Suppressor macrophage treated with lipopolysaccharide for 1 hour (primary cell): ENCODE measurements at regions not wholly inside any gene's neighbourhood (a gene's known extent, or its start where the extent isn't known, plus 50 kb on each side); places are given as distances from the start of the nearest gene placed in this dataset.
A peak's percentile ranks its signal among the peaks of the same experiment; 100 is the strongest.

Experiments
- DNase-seq, 3 donors: peaks; one replicate each; pipeline ENCODE4 v3.0.0-alpha.2; 2020 to 2022

DNA sequence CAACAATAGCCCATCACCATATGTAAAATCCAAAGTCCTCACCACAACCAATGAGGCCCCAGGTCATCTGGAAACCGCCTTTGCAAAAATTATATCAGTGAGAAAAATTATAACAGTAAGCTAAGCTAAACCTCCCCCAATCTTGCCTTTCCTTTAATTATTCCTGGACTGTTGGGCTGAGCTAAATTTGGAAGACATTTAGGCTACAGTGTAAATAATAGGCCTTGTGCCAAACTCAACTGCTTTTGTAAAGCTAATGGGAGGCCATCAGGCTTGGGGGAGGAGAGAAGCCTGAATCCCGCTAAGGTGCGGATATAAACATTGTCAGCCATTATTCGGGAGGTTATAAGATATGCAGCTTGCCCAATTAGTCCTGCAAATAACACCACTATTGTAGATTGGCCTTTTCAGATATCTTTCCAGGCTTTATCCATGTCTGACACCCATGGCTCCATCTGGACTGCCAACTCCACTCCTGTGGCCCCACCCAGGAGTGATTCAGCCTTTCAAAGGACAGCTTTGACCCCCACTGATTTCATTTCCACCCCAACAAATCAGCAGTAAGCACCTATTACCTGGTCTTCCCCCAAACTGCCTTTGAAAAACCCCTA, 53.0 kb upstream of the CA12 start:
- no peak for DNase-seq

DNA sequence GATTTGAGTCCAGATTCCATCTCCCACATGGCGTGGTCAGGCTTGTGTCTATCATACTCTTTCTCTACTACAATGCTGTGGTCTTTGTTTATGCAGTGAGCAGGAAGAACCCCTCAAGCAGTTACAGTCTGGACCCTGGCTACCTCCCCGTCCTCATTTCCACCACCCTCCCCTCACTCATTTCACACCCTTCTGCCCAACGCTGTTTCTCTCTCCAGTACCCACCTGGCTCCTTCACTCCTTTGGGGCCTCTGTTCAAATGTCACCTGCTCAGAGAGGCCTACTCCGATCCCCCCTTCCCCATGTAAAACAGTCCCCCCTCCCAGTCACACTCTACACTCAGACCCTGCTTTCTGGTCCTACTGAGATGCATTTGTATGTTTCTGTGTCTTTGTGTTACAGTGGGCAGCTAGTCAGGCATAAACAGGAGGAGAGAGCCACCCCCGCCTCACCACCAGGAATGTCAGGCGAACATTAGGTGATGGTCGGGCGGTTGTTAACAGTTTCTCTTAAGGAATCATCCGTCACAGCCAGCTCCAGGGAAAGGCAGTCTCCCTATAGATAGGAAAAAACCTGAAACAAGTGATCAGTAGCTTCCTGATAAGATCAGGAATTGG, 53.7 kb upstream of the CA12 start:
- no peak for DNase-seq

DNA sequence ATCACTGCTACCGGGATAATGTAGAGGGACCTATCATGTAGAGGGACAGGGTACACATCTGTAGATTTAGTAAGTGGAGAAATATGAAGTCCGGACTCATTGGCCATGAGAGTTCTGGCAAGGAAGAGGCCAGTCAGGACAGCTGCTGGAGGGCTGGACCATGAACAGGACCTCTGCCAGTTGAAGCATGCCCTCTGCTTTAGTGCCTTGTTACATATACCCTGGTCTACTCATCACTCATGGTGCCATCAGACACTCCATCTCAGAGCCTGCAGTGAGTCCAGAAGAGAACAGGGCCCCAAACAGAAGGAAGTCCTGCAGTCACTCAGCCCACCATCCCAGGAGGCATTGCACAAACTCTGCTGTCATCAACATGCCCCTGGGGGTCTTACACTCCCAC, 54.7 kb upstream of the CA12 start:
- no peak for DNase-seq

DNA sequence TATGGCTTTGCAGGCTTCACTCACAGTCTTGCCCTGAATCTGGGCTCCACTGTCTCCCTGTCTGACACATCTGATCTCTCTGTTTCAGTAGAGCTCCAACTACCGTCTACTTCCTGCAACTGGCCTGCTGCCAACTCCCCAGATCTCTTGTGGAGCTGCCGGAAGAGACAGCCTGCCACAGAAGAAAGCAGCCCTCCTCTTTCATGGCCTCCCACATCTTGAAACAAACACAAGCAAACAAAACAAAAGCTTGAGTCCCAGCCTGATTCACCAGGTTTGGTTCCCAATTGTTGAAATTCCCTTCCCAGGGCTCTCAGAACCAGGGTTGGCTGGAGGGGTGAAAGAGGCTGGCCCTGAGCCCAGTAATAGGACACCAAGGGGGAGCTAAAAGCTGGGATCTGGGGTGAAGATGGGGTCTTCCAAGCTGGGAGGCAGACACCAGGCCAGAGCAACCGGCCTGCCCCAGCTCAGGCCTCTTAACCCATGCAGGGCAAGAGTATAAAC, 55.3 kb upstream of the CA12 start:
- peak; percentile 73 to 83 (median 76) for DNase-seq

DNA sequence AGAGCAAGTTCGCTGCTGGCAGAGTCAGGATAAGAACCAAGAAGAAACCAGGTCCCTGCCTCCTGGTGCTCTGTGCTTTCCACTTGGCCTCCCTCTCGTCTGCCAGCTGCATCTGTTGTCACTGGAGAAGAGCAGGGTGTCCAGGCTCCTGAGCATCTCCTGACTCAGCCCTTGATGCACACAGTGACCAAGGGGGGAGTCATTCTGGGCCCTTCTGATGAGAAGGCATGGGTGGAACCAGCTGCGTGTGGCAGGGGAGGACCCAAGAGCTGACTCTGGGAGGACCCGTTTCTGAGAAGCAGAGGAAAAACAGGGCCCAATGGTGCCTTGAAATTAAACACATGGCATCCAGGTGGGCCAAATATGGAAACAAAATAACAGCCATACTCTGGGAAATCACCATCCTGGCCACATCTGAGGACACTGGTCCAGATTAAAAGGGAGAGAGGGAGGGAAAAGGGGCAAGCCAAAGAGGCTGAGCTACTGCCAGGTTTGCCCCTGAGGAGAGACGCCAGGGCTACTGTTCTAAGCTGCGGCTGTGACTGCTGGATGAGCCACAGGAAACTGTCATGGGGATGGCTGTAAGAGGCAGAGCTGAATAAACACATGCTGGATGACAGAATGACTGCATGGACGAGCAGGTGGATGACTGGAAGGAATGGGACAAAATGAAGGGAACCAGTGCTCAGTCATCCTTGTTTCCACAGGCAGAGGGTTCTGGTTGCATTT, 58.1 kb upstream of the CA12 start:
- DNase-seq = no peak

DNA sequence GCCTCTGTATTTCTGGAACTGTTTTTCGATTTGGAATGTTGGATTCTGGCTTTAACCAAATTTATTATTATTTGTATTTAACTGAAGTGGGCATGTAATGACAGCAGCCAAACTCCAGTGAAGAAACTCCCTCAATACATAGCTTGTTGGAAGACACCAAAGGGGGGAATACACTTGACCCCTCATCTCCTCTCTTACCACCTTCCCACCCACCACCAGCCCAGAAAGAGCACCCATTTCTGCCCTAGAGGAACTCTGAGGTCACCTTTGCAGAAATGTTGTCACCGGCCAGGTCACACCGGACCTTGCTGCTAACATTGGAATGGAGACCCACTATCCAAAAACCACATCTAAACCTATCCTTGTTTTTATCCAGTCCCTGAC, 58.6 kb upstream of the CA12 start:
- no peak for DNase-seq

DNA sequence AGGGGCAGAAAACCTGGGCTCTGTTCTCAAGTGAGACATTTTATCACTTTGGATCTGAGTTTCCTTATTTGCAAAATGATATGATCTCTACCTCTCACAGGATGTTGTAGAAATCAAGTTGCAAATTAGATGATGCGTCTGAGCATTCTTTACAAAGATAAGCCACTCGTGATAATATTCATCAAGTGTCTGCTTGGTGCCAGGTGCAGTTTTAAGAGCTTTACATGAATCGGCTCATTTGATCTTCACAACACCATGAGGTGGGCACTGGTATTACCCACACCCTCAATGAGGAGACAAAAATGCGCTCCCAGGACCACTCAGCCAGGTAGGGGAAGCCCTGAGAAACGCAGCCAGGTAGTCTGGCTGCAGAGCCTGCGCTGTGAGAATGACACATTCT, 59.1 kb upstream of the CA12 start:
- DNase-seq = no peak

DNA sequence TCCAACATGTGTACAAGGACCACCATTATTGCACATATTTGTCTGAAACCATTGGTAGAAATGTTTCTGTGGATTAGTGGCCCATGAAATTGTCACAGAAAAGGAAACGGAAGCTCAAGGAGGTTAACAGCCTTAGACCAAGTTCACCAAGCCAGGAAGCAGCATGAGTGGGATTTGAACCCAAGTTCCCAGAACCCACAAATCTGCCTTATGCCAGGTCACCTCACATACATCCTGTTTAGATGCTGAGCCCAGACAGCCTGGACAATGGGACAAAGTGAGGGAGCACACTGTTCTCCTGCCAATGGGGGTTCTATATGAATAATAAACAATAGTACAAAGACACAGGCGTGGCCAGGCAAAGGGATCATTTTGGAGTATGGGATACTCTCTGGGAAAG, 59.6 kb upstream of the CA12 start:
- DNase-seq = no peak

DNA sequence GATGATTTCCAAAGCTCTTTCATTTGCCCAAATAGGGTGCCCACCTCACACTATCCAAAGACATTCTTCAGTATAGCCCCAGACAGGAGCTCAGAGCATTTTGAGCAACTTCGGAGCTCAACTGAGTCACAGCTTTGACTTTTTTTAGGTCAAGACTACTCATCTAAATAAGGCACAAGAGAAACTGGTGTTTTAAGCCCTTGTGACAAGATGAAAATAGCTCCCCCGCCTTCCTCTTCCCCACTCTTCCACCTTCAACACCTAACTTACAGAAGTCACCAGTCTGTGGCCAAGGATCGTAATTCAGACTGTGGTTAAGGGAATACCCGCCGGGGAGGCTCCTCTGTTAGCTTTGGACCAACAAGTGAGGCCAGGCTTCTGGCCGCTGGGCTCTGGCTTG, 60.4 kb upstream of the CA12 start:
- peak in 2 of 3 donors; percentile 17 for DNase-seq

DNA sequence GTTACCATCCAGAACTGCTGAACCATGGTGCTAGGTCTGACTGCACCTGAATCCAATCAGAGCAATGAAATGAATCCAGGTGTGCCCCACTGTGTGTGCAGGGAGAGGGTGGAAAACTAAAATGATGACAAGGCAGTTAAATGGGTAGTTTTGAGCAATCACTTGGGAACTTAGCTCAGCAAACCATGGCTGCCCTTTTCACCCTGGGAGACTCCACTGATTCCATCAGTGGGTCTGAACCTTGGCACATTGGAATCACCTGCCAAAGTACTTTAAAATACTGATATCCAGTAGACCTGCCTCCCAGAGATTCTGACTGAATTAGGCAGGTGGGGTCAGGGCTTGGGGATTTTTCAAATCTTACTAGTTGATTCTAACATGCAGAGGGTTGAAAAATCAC, 59.8 kb upstream of the USP3 start:
- DNase-seq = no peak

DNA sequence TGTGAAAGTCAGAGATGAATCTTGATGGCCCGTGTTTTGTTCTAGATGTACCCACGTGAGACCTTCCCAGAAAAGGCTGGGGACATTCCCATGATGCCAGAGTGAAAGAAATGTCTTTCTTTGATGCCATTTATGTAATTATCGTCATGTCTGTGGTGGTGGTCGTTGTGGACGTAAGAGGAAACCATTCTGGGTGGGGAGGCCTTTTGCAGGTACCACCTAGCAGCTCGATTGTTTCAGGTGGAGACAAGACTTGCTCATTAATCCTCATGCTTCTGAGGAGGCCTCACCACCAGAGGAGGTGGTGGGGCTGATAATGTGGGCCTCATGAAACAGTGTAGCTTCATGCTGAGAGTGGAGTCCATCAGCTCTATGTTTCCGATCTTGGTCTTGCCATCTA, 58.1 kb upstream of the USP3 start:
- DNase-seq = no peak

DNA sequence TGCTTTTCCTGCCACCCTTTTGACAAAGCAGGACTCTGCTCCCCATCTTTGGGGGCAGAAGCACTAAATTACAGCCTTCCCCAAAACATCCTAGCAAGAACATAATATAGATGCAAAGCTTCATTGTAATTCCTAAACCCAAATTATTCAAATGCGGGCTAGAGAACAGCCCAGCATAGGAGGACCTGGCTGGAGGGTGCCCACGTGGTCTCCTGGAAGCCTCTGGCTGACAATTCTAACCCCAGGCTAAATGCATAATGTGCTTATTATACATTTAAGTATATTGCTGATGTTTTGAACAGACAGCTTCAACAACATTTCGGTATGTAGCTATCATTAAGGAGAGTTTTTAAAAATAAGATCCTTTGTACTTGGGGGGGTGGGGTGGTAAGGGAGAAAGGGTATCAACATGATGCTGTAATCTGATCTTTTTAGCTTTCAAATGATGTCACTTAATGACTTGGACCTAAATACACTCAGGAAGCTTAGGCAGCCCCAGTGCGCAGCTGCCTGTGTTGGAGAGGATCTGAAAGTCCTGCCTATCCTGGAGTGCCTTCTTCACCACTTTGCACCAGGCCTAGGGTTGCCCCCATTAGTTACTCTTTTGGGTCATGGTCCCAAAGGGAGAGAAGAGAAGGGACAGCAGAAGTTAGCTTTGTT, 57.2 kb upstream of the USP3 start:
- DNase-seq = peak; percentile 37 to 45 (median 40)

DNA sequence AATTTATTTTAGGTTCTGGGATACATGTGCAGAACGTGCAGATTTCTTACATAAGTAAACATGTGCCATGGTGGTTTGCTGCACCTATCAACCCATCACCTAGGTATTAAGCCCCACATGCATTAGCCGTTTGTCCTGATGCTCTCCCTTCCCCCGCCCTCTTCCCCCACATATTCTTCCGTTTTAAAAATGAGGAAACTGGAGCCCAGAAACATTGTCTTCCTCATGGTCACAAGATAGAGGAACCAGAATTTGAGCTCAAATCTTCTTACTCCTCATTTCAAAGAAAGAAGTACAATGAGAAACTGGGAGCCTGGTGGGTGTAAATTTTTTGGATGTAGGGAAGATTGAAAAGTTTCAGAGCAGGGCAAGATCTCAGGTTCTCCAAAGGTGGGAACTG, 56.1 kb upstream of the USP3 start:
- peak; percentile 85 to 92 (median 92) for DNase-seq

DNA sequence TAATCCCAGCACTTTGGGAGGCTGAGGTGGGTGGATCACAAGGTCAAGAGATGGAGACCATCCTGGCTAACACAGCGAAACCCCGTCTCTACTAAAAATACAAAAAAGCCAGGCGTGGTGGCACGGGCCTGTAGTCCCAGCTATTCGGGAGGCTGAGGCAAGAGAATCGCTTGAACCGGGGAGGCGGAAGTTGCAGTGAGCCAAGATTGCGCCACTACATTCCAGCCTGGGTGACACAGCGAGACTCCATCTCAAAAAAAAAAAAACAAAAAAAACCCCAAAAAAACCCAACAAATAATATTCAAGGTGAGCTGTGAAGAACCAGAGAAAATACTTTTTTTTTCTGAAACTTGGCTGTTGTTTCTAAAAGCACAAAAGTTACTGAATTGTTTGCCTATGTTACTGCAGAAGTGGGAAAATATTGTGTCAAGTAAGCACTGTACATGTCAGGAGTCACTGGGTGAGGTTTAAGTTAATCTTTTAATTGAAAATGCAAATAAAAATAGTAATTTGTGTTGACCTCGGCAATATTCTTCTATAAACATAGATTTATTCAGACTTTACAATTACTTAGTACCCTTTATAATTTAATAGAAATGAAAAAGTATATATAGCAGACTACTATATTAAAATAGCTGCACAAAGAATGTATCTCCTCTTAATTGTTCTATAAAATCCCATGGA, 55.4 kb upstream of the USP3 start:
- peak; percentile 41 to 60 (median 43) for DNase-seq

DNA sequence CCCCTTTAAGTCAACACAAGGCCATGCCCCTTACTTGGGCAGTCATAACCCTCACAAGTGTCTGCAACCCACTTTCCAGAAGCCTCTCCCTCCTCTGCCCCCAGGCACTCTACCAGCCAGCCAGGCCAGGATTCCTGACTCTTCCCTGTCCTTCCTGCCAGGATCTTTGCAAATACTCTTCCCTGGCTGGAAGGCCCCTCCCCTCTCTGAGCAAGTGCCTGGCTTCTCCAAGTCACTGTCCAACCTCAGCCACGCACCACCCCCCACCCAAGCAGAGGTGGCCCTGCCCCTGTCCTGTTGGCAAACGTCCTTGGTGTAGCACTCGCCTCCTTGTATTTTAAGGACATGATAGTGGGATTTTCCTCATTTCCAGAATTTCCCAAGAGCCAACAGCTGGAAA, 54.7 kb upstream of the USP3 start:
- no peak for DNase-seq

DNA sequence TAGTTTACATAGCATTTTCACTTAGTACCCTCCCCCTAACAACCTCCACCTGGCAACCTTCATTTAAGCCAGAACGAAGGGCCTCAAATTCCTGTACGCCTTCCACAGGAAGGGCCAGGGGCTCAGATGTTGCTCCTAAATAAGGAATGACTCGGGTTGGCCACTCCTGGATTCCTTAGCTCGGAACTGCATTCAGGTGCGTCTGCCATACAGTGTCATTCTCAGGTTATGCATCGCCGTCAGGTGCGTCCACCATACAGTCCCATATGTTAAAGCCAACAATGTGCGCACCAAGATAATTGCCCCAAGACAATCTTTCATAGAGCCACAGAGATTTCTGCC, 53.5 kb upstream of the USP3 start:
- no peak for DNase-seq

DNA sequence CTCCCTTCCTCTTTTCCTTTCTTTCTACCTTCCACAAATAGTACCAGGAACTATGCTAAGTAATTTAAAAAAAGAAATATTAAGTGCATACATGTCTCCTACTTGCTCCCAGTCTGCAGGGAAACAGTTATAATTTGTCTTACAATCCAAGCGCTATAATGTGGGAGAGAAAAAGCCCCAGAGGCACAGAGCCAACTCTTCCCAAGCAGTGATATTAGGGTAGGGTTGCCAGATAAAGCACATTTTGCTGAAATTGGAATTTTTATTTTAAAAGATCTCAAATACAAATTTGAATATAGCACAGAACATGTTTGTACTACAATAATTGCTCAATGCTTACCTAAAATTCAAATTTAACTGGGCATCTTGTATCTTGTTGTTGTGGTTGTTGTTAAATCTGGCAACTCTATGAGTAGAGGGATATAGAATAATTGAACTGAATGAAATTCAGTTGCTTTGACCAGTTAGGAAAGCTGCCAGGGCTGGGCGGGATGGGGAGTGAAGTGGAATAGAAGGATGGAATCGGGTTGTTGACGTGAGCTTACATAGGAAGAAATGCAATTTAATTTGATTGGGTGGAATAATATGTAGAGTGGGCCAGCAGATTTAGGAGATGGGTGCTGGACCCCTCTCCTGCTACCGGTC, 52.6 kb upstream of the USP3 start:
- no peak for DNase-seq

DNA sequence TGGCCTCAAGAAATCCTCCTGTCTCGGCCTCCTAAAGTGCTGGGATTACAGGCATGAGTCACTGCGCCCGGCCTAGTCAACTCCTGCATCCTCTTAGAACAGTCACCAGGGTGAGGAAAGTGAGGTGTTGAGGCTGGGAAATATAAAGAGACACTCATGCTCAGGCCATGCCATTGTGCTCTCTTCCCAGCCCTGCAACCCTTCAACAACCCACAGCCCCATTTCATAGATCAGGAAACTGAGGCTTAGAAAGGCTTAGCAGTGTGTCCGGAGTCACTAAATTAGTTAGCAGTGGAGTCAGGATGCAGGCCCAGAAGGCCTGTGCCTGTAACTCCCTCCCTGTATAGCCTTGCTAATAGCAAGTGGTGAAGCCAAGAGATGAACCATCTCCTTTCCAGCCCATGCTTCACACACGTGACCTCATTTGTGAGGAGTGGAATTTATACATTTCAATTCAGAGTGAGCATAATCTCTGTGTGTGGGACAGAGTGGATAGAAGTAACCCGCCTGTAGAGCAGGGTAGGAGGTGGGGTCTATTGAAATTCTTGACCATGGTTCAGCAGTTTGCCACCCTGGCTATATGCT, 51.7 kb upstream of the USP3 start:
- peak; percentile 22 to 32 (median 28) for DNase-seq

DNA sequence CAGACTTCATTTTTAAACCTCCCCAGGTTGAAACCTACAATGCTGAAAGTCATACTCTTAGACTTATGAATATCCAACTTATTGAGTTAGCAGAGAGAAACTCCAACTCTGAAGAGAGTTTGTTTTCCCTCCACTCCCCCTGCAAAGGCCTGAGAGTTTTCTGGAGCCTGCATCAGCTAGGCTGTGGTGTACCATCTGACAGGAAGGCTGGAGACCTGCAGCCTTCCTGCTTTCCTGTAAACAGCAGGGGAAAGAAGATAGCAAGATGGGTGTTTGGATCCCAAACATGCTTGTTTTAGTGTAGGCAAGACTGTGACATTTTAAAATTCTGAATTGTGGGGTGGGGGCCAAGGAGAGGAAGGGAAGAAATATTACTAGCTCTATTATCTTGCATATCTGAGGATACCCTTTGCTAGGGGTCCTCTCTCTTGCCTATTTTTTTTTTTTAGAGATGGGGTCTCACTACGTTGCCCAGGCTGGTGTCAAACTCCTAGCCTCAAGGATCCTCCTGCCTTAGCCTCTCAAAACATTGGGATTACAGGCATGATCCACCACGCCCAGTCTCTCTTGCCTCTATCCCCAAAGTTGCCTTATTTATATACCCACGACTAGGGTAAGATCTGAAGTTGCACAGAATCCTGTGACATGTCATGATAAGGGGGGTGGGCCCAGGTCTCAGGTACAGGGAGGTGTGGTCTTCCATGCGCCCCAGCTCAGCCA, 51.0 kb upstream of the USP3 start:
- DNase-seq = no peak

DNA sequence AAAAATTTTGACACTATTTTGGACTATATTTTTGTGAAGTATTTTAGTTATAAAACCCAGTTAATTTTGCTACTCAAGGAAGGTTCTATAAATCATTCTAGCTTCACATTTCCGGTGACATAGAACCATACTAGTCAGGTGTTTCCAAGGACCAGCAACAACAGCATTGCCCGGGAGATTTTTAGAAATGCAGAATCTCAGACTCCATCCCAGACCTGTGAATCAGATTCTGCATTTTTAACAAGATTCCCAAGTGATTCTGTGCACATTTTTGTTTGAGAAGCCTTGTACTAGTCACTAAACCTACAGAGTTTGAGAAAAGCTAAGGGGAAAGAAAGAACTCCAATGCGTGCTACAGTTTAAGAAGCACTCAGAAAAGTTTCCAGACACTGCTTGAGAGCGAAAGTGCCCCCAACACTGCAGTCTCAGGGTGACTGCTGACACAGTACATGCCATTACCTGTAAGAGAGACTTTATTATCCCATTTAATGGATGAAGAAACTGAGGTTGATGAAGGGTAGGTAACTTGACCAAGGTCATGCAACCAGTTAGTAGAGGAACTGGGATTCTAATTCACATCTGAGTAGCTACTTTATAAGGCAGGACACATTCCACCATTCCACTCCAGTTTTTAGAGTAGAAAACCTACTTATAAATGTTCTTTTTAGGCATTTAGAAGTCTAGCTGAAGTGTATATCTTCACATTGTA, 49.7 kb upstream of the USP3 start:
- no peak for DNase-seq
